DND-41 (cell line): ENCODE measurements at regions not wholly inside any gene's neighbourhood (a gene's known extent, or its start where the extent isn't known, plus 50 kb on each side); places are given as distances from the start of the nearest gene placed in this dataset.

Experiments
- EZH2 ChIP-seq: IDR thresholded peaks from 3 replicates; pipeline ENCODE4 v1.6.1; 2012; ENCODE audit warnings: borderline replicate concordance, low read depth, mild to moderate bottlenecking, moderate library complexity, low read length, inconsistent platforms; ENCODE audit not compliant: severe bottlenecking
- TF ChIP-seq, protein P1 (sequence below): IDR thresholded peaks from 2 replicates; pipeline ENCODE4 v1.5.1; 2012; ENCODE audit warnings: borderline replicate concordance, low read length, moderate library complexity, mild to moderate bottlenecking; ENCODE audit not compliant: poor library complexity, severe bottlenecking; ENCODE audit errors: extremely low read depth

DNA sequence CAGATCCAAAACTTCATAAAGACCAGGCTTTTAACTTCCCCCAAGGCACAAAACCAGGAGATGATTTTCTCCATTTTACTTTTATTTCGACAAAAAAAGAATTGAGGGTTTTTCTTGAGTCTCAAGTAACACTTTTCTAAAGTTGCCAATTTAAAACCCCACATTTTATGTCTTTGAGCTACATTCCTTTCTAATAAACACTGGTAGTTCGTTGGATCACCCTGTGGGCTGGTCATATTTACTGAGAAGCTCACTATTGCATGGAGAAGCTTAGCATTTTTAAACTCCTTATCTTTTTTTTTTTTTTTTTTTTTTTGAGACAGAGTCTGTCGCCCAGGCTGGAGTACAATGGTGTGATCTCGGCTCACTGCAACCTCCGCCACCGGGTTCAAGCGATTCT is 255.1 kb upstream of the TPM1 start:
- no peak for TF ChIP-seq EZH2
- TF ChIP-seq, protein P1, sequence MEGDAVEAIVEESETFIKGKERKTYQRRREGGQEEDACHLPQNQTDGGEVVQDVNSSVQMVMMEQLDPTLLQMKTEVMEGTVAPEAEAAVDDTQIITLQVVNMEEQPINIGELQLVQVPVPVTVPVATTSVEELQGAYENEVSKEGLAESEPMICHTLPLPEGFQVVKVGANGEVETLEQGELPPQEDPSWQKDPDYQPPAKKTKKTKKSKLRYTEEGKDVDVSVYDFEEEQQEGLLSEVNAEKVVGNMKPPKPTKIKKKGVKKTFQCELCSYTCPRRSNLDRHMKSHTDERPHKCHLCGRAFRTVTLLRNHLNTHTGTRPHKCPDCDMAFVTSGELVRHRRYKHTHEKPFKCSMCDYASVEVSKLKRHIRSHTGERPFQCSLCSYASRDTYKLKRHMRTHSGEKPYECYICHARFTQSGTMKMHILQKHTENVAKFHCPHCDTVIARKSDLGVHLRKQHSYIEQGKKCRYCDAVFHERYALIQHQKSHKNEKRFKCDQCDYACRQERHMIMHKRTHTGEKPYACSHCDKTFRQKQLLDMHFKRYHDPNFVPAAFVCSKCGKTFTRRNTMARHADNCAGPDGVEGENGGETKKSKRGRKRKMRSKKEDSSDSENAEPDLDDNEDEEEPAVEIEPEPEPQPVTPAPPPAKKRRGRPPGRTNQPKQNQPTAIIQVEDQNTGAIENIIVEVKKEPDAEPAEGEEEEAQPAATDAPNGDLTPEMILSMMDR, result no peak
